Neural progenitor cell (in vitro differentiated cells): ENCODE measurements at regions not wholly inside any gene's neighbourhood (a gene's known extent, or its start where the extent isn't known, plus 50 kb on each side); places are given as distances from the start of the nearest gene placed in this dataset.

ENCODE experiments used
- EZH2phosphoT487 ChIP-seq: fragments of 200-600 bp; sonication (generic); IDR thresholded peaks from 2 replicates; pipeline ENCODE4 v1.6.1; 2017; ENCODE audit warnings: antibody characterized with exemption
- TF ChIP-seq, protein P1 (sequence below): fragments of 200-600 bp; sonication (generic); IDR thresholded peaks from 2 replicates; pipeline ENCODE4 v1.5.1; 2017; ENCODE audit warnings: antibody characterized with exemption, mild to moderate bottlenecking

DNA sequence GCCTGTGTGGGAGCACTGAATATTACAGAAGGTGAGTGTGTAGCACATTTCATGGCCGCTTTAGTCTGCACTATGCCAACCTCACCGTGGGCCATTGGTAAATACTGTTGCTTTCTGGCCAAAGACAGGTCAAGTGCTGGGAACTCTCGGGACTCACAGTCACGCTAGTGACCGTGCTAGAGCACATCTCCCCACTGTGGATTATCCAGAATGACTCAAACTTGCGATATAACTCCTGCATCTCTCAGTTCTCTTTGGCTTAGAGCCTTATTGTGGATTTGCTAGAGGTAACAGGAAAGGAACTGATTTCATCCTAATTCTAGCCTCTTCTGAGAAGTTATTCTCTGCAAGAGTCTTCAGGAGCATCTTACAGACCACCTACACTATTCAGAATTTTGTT is 86.5 kb downstream of the DAD1 start:
- TF ChIP-seq, protein P1, sequence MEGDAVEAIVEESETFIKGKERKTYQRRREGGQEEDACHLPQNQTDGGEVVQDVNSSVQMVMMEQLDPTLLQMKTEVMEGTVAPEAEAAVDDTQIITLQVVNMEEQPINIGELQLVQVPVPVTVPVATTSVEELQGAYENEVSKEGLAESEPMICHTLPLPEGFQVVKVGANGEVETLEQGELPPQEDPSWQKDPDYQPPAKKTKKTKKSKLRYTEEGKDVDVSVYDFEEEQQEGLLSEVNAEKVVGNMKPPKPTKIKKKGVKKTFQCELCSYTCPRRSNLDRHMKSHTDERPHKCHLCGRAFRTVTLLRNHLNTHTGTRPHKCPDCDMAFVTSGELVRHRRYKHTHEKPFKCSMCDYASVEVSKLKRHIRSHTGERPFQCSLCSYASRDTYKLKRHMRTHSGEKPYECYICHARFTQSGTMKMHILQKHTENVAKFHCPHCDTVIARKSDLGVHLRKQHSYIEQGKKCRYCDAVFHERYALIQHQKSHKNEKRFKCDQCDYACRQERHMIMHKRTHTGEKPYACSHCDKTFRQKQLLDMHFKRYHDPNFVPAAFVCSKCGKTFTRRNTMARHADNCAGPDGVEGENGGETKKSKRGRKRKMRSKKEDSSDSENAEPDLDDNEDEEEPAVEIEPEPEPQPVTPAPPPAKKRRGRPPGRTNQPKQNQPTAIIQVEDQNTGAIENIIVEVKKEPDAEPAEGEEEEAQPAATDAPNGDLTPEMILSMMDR = no peak
- TF ChIP-seq EZH2phosphoT487 = no peak
